Neural cell (in vitro differentiated cells): ENCODE measurements at regions not wholly inside any gene's neighbourhood (a gene's known extent, or its start where the extent isn't known, plus 50 kb on each side); places are given as distances from the start of the nearest gene placed in this dataset.

ENCODE experiments used
- H2AFZ ChIP-seq: fragments of 200-600, 300-800 bp; sonication (generic), shearing (Covaris generic); 2 replicates; pipeline ENCODE4 v1.6.0; 2014; ENCODE audit warnings: low read depth, mild to moderate bottlenecking, antibody characterized with exemption, low read length, moderate library complexity
- H3F3A ChIP-seq: fragments of 200-600 bp; shearing (Covaris generic); 2 replicates; pipeline ENCODE4 v1.6.1; 2016; ENCODE audit warnings: mild to moderate bottlenecking, moderate library complexity, mixed read lengths, antibody characterized with exemption, low read length; ENCODE audit not compliant: insufficient read depth, poor library complexity, severe bottlenecking
- H3K27ac ChIP-seq: fragments of 200-600, 300-800 bp; sonication (generic), shearing (Covaris generic); 2 replicates; pipeline ENCODE4 v1.5.1; 2014; ENCODE audit warnings: mild to moderate bottlenecking, low read length, moderate library complexity
- H3K27me3 ChIP-seq: fragments of 300-800, 200-600 bp; sonication (generic), shearing (Covaris generic); 2 replicates; pipeline ENCODE4 v1.6.0; 2014; ENCODE audit warnings: mild to moderate bottlenecking, low read depth, low read length, moderate library complexity; ENCODE audit not compliant: insufficient read depth
- H3K36me3 ChIP-seq: fragments of 300-800, 200-600 bp; sonication (generic), shearing (Covaris generic); 2 replicates; pipeline ENCODE4 v1.5.1; 2014; ENCODE audit warnings: mild to moderate bottlenecking, antibody characterized with exemption, low read length, moderate library complexity; ENCODE audit not compliant: insufficient read depth
- H3K4me2 ChIP-seq: fragments of 300-800, 200-600 bp; sonication (generic), shearing (Covaris generic); 2 replicates; pipeline ENCODE4 v1.6.0; 2014; ENCODE audit warnings: mild to moderate bottlenecking, low read length
- H3K4me3 ChIP-seq: fragments of 300-800, 200-600 bp; sonication (generic), shearing (Covaris generic); 2 replicates; pipeline ENCODE4 v1.5.1; 2014; ENCODE audit warnings: mild to moderate bottlenecking, low read length, moderate library complexity
- H3K79me2 ChIP-seq: fragments of 200-600 bp; shearing (Covaris generic); replicated peaks from 2 replicates; pipeline ENCODE4 v1.6.0; 2014; ENCODE audit warnings: mild to moderate bottlenecking, low read length, moderate library complexity; ENCODE audit not compliant: insufficient read depth
- H3K9ac ChIP-seq: fragments of 300-800, 200-600 bp; sonication (generic), shearing (Covaris generic); 2 replicates; pipeline ENCODE4 v1.6.1; 2016; ENCODE audit warnings: mild to moderate bottlenecking, low read length, mixed read lengths
- H3K9me2 ChIP-seq: fragments of 200-600 bp; shearing (Covaris generic); 2 replicates; pipeline ENCODE4 v1.6.1; 2016; ENCODE audit warnings: mild to moderate bottlenecking, low read length, mixed read lengths; ENCODE audit not compliant: insufficient read depth
- H3K9me3 ChIP-seq: fragments of 200-600, 300-800 bp; sonication (generic), shearing (Covaris generic); 2 replicates; pipeline ENCODE4 v1.6.1; 2016; ENCODE audit warnings: mild to moderate bottlenecking, mixed run types, low read length, moderate library complexity, mixed read lengths
- H4K20me1 ChIP-seq: fragments of 200-600 bp; shearing (Covaris generic); 2 replicates; pipeline ENCODE4 v1.6.1; 2016; ENCODE audit warnings: mild to moderate bottlenecking, mixed run types; ENCODE audit not compliant: insufficient read depth
- CTCF ChIP-seq: fragments of 450-650 bp; IDR thresholded peaks from 2 replicates; pipeline ENCODE4 v1.5.1; 2014; ENCODE audit warnings: antibody characterized with exemption, mild to moderate bottlenecking, moderate library complexity; ENCODE audit not compliant: poor library complexity, severe bottlenecking
- EP300 ChIP-seq: fragments of 450-650 bp; conservative IDR thresholded peaks from 2 replicates; pipeline ENCODE4 v1.6.1; 2014; ENCODE audit warnings: antibody characterized with exemption, mild to moderate bottlenecking, moderate library complexity; ENCODE audit not compliant: poor library complexity, severe bottlenecking
- EZH2 ChIP-seq: fragments of 200-600, 300-800 bp; shearing (Covaris generic), sonication (generic); IDR thresholded peaks from 2 replicates; pipeline ENCODE4 v1.6.1; 2014; ENCODE audit warnings: antibody characterized with exemption, low read length, borderline replicate concordance, mild to moderate bottlenecking; ENCODE audit not compliant: insufficient read depth, poor library complexity, severe bottlenecking
- MXI1 ChIP-seq: fragments of 450-650 bp; conservative IDR thresholded peaks from 2 replicates; pipeline ENCODE4 v1.6.1; 2014; ENCODE audit warnings: antibody characterized with exemption, mild to moderate bottlenecking; ENCODE audit not compliant: poor library complexity, severe bottlenecking
- POLR2AphosphoS5 ChIP-seq: IDR thresholded peaks from 2 replicates; pipeline ENCODE4 v1.6.1; 2012
- RAD21 ChIP-seq: fragments of 450-650 bp; conservative IDR thresholded peaks from 2 replicates; pipeline ENCODE4 v1.6.1; 2014; ENCODE audit warnings: antibody characterized with exemption, mild to moderate bottlenecking, moderate library complexity
- SMC3 ChIP-seq: fragments of 450-650 bp; conservative IDR thresholded peaks from 2 replicates; pipeline ENCODE4 v1.6.1; 2014; ENCODE audit warnings: antibody characterized with exemption, mild to moderate bottlenecking, moderate library complexity; ENCODE audit not compliant: poor library complexity
- TAF1 ChIP-seq: IDR thresholded peaks from 2 replicates; pipeline ENCODE4 v1.6.1; 2012; ENCODE audit warnings: low read depth
- TF ChIP-seq, protein P1 (sequence below): IDR thresholded peaks from 2 replicates; pipeline ENCODE4 v1.6.1; 2012; ENCODE audit warnings: borderline replicate concordance

- Histone ChIP-seq H3K4me2 (no peak overlapping the region), H3K4me3 (no peak overlapping the region), H3K27ac (no peak overlapping the region), H3F3A (no peaks in the 10 kb centered on the region), H4K20me1 (no peaks in the 10 kb centered on the region), H3K36me3 (no peaks in the 10 kb centered on the region), H3K9me2 (no peaks in the 10 kb centered on the region), H3K79me2 (no peaks in the 10 kb centered on the region), H3K27me3 (no peaks in the 10 kb centered on the region), H3K9ac (no peak overlapping the region), H3K9me3 (no peaks in the 10 kb centered on the region), H2AFZ (no peak overlapping the region)
- TF ChIP-seq CTCF (no peak), POLR2AphosphoS5 (no peak)
- TF ChIP-seq, protein P1, sequence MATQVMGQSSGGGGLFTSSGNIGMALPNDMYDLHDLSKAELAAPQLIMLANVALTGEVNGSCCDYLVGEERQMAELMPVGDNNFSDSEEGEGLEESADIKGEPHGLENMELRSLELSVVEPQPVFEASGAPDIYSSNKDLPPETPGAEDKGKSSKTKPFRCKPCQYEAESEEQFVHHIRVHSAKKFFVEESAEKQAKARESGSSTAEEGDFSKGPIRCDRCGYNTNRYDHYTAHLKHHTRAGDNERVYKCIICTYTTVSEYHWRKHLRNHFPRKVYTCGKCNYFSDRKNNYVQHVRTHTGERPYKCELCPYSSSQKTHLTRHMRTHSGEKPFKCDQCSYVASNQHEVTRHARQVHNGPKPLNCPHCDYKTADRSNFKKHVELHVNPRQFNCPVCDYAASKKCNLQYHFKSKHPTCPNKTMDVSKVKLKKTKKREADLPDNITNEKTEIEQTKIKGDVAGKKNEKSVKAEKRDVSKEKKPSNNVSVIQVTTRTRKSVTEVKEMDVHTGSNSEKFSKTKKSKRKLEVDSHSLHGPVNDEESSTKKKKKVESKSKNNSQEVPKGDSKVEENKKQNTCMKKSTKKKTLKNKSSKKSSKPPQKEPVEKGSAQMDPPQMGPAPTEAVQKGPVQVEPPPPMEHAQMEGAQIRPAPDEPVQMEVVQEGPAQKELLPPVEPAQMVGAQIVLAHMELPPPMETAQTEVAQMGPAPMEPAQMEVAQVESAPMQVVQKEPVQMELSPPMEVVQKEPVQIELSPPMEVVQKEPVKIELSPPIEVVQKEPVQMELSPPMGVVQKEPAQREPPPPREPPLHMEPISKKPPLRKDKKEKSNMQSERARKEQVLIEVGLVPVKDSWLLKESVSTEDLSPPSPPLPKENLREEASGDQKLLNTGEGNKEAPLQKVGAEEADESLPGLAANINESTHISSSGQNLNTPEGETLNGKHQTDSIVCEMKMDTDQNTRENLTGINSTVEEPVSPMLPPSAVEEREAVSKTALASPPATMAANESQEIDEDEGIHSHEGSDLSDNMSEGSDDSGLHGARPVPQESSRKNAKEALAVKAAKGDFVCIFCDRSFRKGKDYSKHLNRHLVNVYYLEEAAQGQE, result no peak
Measured at GRCh38 chr3:31369637-31370379, 162.9 kb upstream of the STT3B start.

- Histone ChIP-seq H3K27ac (no peak overlapping the region), H3K9me2 (no peaks in the 10 kb centered on the region), H3K36me3 (no peaks in the 10 kb centered on the region), H3K4me3 (no peak overlapping the region), H4K20me1 (no peaks in the 10 kb centered on the region), H3K9ac (no peak overlapping the region), H3K27me3 (no peaks in the 10 kb centered on the region), H3K9me3 (no peaks in the 10 kb centered on the region), H3F3A (no peaks in the 10 kb centered on the region), H3K79me2 (no peaks in the 10 kb centered on the region), H2AFZ (no peak overlapping the region), H3K4me2 (no peak overlapping the region)
- no peak for TF ChIP-seq POLR2AphosphoS5
- TF ChIP-seq EP300, result no peak
- no peak for TF ChIP-seq CTCF
- TF ChIP-seq, protein P1, result no peak
- TF ChIP-seq EZH2, result no peak
- no peak for TF ChIP-seq SMC3
- no peak for TF ChIP-seq MXI1
- TF ChIP-seq TAF1, result no peak
- TF ChIP-seq RAD21, result no peak
Measured at GRCh38 chr3:31370380-31370666, 162.4 kb upstream of the STT3B start.
